ENCODE measurements at regions not wholly inside any gene's neighbourhood (a gene's known extent, or its start where the extent isn't known, plus 50 kb on each side); places are given as distances from the start of the nearest gene placed in this dataset.

- no peak for TF ChIP-seq CTCF (IDR thresholded peaks at IDR 0.05; ENCODE audit: low read depth, low read length)
- TF ChIP-seq POLR2A (IDR thresholded peaks at IDR 0.05; ENCODE audit: extremely low read depth, insufficient read length) = no peak
- TF ChIP-seq MYC (IDR thresholded peaks at IDR 0.05; ENCODE audit: low read depth, low read length) = no peak
- TF ChIP-seq MAX (IDR thresholded peaks at IDR 0.05; ENCODE audit: low read depth, low read length) = no peak
Measured at GRCh38 chr16:54344646-54345630, 58.4 kb upstream of the IRX3 start.
